HG03460 (cell line): ENCODE measurements at regions not wholly inside any gene's neighbourhood (a gene's known extent, or its start where the extent isn't known, plus 50 kb on each side); places are given as distances from the start of the nearest gene placed in this dataset.
"Not testable (repeated sequence)": the region's sequence is repeated elsewhere in the genome, so short reads cannot be mapped to it uniquely, and the experiment has no call there.

Experiments
- ATAC-seq: cut with Tn5 transposase; IDR thresholded peaks from one replicate; pipeline ENCODE4 v1.9.1; 2021; ENCODE audit not compliant: unreplicated experiment

DNA sequence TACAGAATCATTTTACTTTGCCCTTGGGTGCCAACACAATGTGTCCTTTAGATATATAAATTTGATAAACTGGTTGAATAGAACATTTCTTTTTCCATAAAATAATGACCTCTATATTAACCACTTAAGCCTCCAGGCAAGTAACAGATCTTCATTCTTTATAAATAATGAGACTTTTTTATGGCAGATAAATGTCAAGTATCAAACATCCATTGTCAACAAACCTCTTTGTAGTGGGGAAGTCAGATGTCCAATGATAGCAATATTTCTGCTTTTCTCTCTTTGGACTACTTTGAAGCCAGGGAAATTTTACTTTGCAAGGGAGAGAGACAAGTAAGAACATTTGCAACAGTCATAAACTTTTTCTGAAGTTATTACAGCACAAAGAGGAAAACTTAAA is 841.2 kb downstream of the CDH8 start:
- no peak for ATAC-seq

DNA sequence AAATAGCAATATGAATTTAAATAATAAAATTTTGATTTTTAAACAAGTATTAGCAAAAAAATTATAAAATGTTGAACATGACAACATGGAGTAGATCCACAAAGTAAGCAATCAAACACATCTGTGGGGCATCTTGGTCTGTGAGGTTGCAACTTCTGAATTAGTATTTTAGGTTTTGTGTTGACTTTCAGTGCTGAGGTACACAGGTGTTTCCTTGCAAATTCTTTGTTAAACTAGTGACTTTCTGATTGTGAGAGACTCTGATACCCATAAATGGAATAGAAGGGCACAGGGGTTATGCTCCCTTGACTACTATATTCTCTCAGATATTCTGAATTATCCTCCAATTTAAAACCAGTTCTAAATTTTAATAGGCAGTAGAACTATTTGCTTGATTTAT is 841.7 kb downstream of the CDH8 start:
- no peak for ATAC-seq

DNA sequence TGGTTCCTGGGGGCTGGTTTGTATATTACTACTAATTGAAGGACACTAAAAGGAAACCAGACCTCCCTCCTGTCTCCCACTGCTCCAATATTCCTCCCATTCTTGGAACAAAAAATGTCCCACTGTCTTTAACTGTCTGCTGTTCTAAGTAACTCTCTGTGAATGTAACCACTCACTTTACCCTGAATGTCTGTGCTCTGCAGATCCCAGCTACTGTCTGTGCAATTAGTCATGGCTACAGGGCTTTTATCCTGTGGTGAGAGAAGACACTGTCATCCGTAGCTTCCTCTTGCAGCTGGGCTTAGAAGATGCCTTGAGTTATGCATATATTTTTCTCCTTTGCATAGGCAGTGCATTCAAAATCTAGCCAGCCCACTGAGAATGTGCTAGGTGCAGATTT is 853.8 kb downstream of the CDH8 start:
- no peak for ATAC-seq

DNA sequence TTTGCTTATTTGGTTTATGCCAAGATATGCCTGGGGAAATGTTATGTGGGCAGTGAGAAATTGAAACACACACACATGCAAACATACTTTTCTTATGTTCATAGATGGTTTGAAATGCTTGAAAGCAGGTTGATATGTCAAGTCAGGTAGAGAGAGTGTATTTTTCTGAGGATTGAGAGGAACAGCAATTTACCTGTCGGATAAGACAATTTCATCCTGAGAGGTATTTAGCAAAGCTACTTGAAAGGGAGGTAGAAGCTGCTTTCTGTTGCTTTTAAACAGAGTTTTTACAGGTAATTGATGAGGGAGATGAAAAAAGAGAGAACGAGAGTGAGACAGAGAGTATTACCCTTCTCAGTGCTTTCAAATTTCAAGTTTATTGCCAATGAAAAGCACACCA is 854.3 kb downstream of the CDH8 start:
- ATAC-seq: no peak

DNA sequence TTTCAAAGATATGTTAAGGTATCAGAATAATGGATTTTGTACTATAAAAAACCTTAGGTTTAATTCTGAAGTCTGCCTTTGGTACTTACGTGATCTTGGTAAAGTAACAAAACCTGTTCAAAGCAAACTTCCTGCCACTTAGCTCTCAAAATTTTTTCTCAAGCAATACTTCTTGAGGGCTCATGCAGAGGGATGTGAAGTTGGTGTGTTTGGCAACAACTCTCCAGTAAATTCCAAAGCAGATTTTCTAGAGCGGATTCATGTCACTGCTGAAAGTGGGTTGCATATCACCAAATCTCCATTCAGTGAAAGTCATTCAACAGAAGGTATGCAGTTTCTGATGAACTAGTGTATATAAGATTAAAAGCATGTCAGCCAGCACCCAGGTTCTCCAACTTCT is 856.7 kb downstream of the CDH8 start:
- no peak for ATAC-seq

DNA sequence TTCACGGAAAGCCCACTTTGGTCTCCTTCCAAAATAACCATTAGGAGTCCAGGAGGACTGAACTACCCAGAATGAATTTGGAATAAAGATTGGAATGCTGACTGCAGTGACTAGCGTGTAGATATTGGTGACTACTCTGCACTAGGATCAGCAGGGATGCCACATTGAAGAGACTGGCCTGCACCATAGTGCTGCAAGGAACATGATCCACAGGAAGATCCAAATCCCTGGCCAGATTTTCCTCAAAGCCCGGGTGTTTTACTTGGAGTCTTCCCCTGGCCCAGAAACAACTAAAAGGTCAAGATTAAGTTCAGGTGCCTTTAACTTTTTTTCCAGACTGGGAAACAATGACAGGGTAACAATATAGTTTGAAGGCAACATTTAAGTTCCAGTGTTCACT is 870.4 kb downstream of the CDH8 start:
- ATAC-seq: no peak

DNA sequence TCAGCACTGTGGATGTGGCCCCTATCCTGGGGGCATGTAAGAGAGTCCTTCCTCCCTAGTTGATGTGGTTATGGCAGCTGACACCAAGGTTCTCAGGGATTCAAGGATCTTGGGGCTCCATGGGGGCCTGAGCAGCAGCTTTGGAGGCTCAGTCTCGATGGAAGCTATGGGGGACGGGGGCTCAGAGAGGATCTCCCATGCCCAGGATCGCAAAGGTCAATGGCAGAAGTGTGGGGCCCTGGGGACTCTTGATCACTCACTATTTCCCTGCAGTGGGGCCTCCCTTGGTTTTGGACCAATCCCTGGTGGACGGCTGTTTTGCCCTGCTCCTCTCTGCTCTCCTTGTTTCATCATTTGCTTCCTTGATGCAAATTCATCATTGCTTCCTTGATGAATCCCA is 885.9 kb downstream of the CDH8 start:
- ATAC-seq: no peak

DNA sequence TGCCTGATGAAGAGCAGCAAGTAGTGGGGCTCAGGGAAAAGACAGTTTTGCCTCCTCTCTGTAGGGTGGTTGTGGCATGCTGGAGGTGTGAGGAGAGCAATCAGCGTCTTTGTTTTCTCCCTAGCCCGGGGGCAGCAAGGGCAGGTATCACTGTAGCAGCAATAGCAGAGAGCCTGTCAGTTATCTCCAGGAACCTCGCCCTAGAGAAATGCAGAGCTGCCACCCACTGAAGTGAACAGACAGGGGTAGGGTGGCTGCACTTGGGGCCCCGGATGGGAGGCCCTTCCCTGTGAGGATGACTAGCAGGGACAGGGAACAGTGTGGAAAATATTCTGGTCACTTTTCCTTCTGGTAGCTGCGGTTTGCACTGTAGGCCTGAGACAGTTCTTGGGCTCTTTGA is 886.5 kb downstream of the CDH8 start:
- no peak for ATAC-seq

DNA sequence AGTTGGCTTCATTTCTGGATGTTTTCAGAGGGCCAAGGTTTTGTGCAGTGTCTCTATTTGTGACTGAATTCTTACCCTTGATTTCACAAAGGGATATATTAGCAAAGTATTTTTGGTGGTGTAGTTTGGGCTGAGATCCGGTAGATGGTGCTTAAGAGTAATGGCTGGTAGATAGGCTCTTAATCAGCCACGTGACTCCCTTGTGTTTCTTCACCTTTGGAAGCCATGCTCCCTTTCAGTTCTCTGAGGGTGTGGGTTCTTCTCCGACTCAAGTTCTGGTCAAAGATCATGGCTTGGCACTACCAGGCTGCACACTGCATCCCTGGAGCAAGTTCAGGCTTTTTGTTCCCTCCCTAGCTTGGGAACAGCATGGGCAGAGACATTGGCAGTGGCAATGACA is 887.3 kb downstream of the CDH8 start:
- ATAC-seq: no peak

DNA sequence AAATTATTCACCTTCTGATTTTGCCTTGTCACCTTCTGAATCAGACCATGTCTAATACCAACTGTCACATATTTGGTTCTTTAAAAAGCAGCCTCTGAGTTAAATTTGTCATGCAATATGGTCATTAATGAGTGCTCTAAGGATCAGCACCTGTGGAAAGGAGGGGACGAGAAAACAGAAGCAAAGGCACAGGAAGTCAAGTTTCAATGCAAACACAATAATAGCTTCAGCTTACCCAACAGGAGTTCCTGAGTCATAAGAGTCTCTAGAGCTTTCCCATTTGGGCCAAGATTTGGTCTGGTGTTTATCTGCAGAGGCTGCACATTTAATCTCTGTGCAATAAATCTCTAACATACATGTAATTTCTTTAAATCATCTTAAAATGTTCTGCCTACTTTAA is 889.8 kb downstream of the CDH8 start:
- ATAC-seq: no peak

DNA sequence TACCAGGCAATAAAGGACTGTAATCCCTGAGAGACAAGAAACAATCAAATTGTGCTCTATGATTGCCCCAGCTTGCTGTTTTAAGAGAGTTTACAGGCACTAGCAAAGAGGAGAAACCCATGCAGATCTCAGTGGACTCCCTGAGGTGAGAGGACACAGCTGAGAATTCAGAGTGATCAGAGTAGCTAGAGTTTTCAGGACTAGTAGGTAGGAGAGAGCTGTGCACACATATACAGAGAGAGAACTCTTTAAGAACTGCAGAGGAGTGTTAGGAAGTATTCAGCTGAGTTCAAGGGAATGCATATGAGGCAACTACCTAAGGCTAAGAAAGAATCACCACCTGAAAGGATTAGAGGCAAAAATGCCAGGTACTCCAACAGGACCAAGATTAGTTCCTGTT is 904.8 kb downstream of the CDH8 start:
- ATAC-seq: no peak

DNA sequence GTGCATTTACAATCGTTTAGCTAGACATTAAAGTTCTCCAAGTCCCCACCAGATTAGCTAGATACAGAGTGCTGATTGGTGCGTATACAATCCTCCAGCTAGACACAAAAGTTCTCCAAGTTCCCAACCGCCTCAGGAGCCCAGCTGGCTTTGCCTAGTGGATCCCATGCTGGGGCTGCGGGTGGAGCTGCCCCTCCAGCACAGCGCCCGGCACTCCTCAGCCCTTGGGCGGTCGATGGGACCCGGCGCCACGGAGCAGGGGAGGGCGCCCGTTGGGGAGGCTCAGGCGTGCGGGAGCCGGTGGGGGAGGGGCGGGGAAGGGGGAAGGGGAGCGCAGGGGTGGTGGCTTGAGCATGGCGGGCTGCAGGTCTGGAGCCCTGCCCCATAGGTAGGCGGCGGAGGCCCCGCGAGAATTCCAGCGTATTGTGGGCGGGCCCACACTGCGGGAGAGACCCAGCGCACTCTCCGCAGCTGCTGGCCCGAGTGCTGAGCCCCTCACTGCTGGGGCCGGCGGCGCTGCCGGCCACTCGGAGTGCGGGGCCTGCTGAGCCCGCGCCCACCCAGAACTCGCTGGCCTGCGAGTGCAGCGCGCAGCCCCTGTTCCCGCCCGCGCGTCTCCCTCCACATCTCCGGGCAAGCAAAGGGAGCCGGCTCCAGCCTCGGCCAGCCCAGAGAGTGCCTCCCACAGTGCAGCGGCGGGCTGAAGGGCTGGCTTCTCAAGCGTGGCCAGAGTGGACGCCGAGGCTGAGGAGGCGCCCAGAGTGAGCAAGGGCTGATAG is 907.5 kb downstream of the CDH8 start:
- no peak for ATAC-seq

DNA sequence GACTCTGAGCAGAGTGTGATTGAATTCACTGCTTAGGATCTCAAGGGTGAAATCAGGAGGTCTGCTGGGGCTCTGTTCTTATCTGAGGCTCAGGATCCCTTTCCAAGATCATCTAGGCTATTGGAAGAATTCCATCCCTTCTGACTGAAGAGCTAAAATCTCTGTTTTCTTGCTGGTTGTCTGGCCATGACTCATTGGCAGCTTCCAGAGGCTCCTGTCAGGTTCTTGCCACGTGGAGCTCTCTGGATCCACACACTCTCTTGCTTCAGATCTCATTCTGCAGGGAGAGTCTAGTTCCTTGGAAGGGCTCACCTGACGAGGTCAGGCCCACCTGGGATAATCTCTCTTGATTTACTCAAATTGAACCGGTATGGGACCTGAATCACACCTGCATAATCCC is 930.7 kb downstream of the CDH8 start:
- ATAC-seq: no peak

DNA sequence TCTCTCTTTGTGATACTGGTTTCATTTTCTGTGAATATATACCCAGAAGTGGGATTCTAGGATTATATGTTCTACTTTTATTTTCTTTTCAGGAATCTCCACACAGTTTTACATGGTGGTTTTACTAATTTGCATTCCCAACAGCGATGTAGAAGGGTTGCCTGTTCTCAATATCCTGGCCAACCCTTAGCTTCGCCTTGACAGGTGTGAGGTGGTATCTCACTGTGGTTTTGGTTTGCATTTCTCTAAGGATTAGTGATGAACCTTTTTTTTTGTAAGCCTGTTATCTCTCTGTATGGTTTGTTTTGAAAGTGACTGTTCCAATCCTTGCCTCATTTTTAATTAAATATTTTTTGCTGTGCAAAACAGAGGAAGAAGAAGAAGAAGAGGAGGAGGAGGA is 937.7 kb downstream of the CDH8 start:
- no peak for ATAC-seq

DNA sequence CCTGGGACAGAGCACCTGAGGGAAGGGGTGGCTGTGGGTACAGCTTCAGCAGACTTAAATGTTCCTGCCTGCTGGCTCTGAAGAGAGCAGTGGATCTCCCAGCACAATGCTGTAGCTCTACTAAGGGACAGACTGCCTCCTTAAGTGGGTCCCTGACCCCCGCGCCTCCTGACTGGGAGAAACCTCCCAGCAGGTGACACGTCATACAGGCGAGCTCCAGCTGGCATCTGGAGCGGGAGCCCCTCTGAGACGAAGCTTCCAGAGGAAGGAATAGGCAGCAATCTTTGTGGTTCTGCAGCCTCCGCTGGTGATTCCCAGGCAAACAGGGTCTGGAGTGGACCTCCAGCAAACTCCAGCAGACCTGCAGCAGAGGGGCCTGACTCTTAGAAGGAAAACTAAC is 944.9 kb downstream of the CDH8 start:
- not testable (repeated sequence) for ATAC-seq

DNA sequence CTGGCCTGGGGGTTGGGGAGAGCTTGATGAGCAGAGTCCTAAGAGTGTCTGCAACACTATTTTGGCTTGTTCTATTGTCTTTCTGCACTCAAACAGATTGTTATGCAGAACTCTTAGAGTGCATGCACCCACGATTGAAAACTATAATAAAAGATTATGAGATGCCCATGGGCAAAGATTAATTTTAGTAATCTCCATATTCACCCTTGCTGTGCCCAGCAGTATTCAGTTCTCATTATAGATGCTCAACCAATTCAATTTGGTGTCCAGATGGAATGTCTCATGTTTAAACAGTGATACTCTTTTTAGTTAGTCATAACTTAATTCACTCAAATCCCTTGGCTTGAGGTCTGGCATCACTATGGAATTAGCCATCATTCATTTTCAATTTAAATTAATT is 952.5 kb downstream of the CDH8 start:
- ATAC-seq: no peak

DNA sequence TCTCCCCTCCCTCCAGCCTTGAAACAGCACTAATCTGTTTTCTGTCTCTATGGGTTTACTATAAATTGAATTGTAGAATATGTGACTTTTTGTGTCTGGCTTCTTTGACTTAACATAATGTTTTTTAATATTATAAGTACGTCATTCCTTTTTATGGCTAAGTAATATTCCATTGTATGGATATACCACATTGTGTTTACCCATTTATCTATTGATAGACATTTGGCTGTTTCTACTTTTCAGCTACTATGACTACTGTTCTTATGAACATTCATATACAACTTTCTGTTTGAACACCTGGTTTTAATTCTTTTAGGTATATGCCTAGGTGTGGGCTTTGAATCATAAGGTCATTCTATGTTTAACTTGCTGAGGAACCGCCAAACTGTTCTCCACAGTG is 961.9 kb downstream of the CDH8 start:
- no peak for ATAC-seq

DNA sequence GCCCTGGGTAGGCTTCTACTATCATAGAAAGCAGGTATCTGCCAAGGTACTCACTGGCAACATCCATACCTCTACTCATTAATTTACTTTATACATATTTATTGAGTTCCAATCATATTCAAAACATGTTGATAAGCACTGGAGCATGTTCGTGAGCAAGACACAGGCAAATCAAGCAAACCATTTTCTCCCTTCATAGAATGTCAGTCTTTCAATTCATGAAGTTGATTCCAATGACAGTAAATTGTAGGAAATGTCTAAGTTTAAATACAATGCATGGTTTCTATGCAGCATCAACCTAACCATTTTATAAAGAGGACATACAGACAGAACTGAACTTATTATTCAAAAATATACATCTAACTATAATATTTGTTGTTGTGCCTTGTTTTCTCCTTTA is 978.6 kb downstream of the CDH8 start:
- no peak for ATAC-seq

DNA sequence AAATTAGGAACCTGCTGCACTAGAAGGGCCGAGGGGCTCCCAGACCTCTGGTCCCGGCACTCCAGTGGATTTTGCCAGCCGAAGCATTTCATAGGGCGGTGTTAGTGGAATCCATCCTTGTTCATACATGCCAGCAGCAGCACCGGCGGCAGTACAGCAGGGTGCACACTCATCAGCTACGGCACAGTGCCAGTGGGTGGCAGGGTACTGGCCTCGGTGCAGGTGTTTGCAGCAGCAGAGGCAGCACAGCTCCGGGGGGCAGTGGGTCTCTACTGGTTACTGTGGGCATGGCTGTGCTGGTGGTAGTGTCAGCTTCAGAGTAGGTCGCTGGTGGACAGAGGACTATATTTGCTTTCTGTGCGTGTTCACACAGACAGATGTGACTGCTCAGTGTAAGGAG is 985.7 kb downstream of the CDH8 start:
- no peak for ATAC-seq

DNA sequence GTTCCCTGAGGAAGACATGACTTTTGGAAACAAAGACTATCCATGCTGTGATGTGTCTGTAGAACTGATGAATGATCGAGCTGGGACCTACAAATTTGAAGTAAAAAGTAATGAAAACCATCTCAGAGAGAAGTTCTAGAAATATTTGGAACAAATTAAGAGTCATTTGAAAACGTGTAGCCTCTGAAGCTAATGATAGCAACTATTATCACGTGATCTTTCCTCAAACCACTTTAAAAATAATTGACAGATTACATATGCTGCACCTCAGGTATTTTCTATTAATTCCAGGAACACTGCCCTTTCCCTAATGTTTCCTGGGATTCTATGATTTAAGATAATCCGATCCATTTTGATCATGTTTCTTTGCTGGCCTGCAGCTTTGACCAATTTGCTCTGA is 990.3 kb downstream of the CDH8 start:
- ATAC-seq: no peak

DNA sequence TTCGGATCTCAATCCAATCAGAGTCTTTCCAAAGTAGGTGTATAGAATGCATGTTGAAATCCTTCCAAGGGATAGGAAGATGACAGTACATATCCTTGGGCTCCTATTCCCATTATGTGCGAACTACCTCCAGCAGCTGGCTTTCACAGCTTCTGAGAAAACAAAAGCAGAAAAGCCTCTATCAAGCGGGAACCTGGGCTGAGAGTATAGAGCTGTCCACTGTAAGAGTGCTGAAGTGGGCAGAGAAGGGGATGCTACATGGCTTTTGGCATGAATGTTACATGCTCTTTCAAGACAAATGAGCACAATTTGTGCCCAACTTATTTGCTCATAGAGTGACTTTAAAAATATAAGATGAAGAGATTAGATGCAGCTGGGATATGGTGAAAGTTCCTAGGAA is 993.5 kb downstream of the CDH8 start:
- no peak for ATAC-seq

DNA sequence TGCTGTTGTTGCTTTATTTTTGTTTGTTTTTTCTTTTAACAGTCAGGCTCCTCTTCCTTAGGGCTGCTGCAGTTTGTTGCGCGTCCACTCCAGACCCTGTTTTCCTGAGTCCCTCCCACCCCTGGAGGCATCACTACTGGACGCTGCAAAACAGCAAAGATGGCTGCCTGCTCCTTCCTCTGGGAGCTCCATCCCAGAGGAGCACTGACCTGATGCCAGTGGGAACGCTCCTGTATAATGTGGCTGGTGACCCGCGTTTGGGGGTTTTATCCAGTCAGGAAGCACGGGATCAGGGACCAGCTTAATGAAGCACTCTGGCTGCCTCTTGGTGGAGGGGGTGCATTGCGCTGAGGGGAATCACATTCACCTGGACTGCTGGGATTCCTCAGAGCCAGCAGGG is 1005.6 kb downstream of the CDH8 start:
- ATAC-seq: no peak

DNA sequence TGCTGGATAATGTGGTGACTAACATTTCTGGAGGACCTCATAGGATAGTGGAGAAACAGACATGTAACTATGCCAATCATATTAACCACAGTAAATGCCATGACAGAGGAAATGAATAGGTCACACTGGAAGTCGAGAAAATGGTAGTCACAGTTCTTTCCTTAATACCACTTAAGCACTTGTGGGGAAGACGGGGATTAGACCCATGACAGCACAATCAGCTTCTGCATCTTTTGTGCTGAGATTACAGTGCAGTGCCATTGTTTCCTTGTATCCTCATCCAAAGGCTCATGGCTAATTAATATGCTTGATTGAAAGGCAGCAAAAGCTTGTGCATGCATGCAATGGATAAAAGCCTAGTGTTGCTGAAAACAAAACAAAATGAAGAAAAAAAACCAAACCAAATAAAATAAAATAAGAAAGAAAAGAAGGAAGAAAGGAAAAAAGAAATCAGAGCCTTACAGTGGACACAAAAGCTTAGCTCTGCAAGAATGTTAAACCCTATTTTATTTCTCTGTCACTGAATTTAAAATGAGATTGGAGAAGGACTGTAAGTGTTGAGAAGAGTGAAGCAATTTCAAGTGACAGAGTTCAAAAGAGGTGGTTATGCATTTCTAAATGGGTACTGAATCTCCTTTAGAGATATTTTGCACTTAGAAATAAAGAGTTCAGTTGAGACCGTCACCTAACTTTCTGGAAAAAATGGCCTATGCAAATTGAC is 1011.9 kb downstream of the CDH8 start:
- no peak for ATAC-seq
